H9 (cell line): ENCODE measurements at regions not wholly inside any gene's neighbourhood (a gene's known extent, or its start where the extent isn't known, plus 50 kb on each side); places are given as distances from the start of the nearest gene placed in this dataset.

Experiments
- DNase-seq: peaks from one replicate; pipeline ENCODE4 v3.0.0-alpha.2; 2017
- H2AFZ ChIP-seq: one replicate; pipeline ENCODE4 v1.6.1; 2013; ENCODE audit warnings: mild to moderate bottlenecking, low read length, control low read depth, moderate library complexity
- H2AK5ac ChIP-seq: 2 replicates; pipeline ENCODE4 v1.6.1; 2013; ENCODE audit warnings: low read length, control low read depth, mixed read lengths; ENCODE audit not compliant: insufficient read length
- H2BK120ac ChIP-seq: one replicate; pipeline ENCODE4 v1.6.1; 2013; ENCODE audit warnings: low read depth, mild to moderate bottlenecking, low read length, control low read depth, inconsistent platforms; ENCODE audit not compliant: poor library complexity, severe bottlenecking
- H2BK12ac ChIP-seq: 2 replicates; pipeline ENCODE4 v1.6.1; 2013; ENCODE audit warnings: low read length, control low read depth, mixed read lengths, low read depth; ENCODE audit not compliant: insufficient read length
- H2BK15ac ChIP-seq: 2 replicates; pipeline ENCODE4 v1.6.1; 2013; ENCODE audit warnings: low read depth, low read length, control low read depth
- H2BK20ac ChIP-seq: one replicate; pipeline ENCODE4 v1.6.1; 2013; ENCODE audit warnings: low read depth, mild to moderate bottlenecking, low read length, control low read depth, inconsistent platforms; ENCODE audit not compliant: poor library complexity, severe bottlenecking
- H2BK5ac ChIP-seq: 2 replicates; pipeline ENCODE4 v1.6.1; 2013; ENCODE audit warnings: low read length, control low read depth, mixed read lengths; ENCODE audit not compliant: insufficient read length
- H3K14ac ChIP-seq: 2 replicates; pipeline ENCODE4 v1.6.1; 2013; ENCODE audit warnings: low read length, control low read depth; ENCODE audit not compliant: insufficient read depth
- H3K18ac ChIP-seq: 2 replicates; pipeline ENCODE4 v1.6.1; 2013; ENCODE audit warnings: low read depth, mild to moderate bottlenecking, mixed read lengths, low read length, control low read depth; ENCODE audit not compliant: insufficient read length
- H3K23ac ChIP-seq: 2 replicates; pipeline ENCODE4 v1.6.1; 2013; ENCODE audit warnings: low read length, control low read depth, mixed read lengths, low read depth; ENCODE audit not compliant: insufficient read length
- H3K23me2 ChIP-seq: 2 replicates; pipeline ENCODE4 v1.6.1; 2013; ENCODE audit warnings: low read depth, mild to moderate bottlenecking, mixed read lengths, low read length, control low read depth; ENCODE audit not compliant: insufficient read length, poor library complexity, severe bottlenecking
- H3K27ac ChIP-seq: 2 replicates; pipeline ENCODE4 v1.5.1; 2013; ENCODE audit warnings: low read length, control low read depth, mixed read lengths, low read depth; ENCODE audit not compliant: insufficient read length
- H3K27me3 ChIP-seq: 2 replicates; pipeline ENCODE4 v1.6.1; 2013; ENCODE audit warnings: low read length, control low read depth, inconsistent platforms; ENCODE audit not compliant: insufficient read depth
- H3K4ac ChIP-seq: 2 replicates; pipeline ENCODE4 v1.6.1; 2013; ENCODE audit warnings: low read depth, mild to moderate bottlenecking, control low read depth, inconsistent platforms, low read length, moderate library complexity
- H3K4me1 ChIP-seq: 2 replicates; pipeline ENCODE4 v1.6.1; 2013; ENCODE audit warnings: low read length, control low read depth, inconsistent platforms; ENCODE audit not compliant: insufficient read depth
- H3K4me2 ChIP-seq: 2 replicates; pipeline ENCODE4 v1.6.1; 2013; ENCODE audit warnings: low read length, control low read depth, mixed read lengths; ENCODE audit not compliant: insufficient read length, insufficient read depth
- H3K56ac ChIP-seq: 2 replicates; pipeline ENCODE4 v1.6.1; 2013; ENCODE audit warnings: low read depth, mild to moderate bottlenecking, mixed read lengths, low read length, control low read depth; ENCODE audit not compliant: insufficient read length
- H3K79me1 ChIP-seq: 2 replicates; pipeline ENCODE4 v1.6.1; 2013; ENCODE audit warnings: low read depth, mild to moderate bottlenecking, moderate library complexity, low read length, control low read depth, inconsistent platforms; ENCODE audit not compliant: insufficient read depth, poor library complexity, severe bottlenecking
- H3K79me2 ChIP-seq: 2 replicates; pipeline ENCODE4 v1.6.1; 2013; ENCODE audit warnings: low read length, control low read depth, inconsistent platforms; ENCODE audit not compliant: insufficient read depth
- H3K9ac ChIP-seq: 2 replicates; pipeline ENCODE4 v1.6.1; 2013; ENCODE audit warnings: low read length, control low read depth, mixed read lengths; ENCODE audit not compliant: insufficient read length; ENCODE audit errors: extremely low read depth
- H3K9me3 ChIP-seq: one replicate; pipeline ENCODE4 v1.6.1; 2013; ENCODE audit warnings: low read depth, low read length, inconsistent platforms; ENCODE audit not compliant: control insufficient read depth
- H3T11ph ChIP-seq: one replicate; pipeline ENCODE4 v1.6.1; 2013; ENCODE audit warnings: mild to moderate bottlenecking, low read length, control low read depth, inconsistent platforms
- H4K20me1 ChIP-seq: one replicate; pipeline ENCODE4 v1.6.1; 2013; ENCODE audit not compliant: control insufficient read depth, insufficient read length, insufficient read depth
- H4K5ac ChIP-seq: 2 replicates; pipeline ENCODE4 v1.6.1; 2013; ENCODE audit warnings: low read depth, mild to moderate bottlenecking, mixed read lengths, low read length, control low read depth; ENCODE audit not compliant: insufficient read length
- H4K8ac ChIP-seq: replicated peaks from 2 replicates; pipeline ENCODE4 v1.6.1; 2013; ENCODE audit warnings: low read length, control low read depth, mixed read lengths, low read depth; ENCODE audit not compliant: insufficient read length
- H4K91ac ChIP-seq: 2 replicates; pipeline ENCODE4 v1.6.1; 2013; ENCODE audit warnings: low read depth, mild to moderate bottlenecking, moderate library complexity, mixed read lengths, low read length, control low read depth; ENCODE audit not compliant: insufficient read length
- H3K27ac Mint-ChIP-seq, 3 experiments: 2 replicates in 2 of 3; 3 replicates in 1 of 3; pipeline ENCODE4 v1.8.0; 2020 to 2021; ENCODE audit warnings: mixed read lengths in 3 of 3, mild to moderate bottlenecking in 1 of 3, moderate library complexity in 1 of 3
- H3K27me3 Mint-ChIP-seq: 2 replicates; pipeline ENCODE4 v1.8.0; 2021; ENCODE audit warnings: low read depth, mild to moderate bottlenecking, moderate library complexity, mixed read lengths
- H3K36me3 Mint-ChIP-seq, 3 experiments: 2 replicates in 2 of 3; 3 replicates in 1 of 3; pipeline ENCODE4 v1.8.0; 2020 to 2021; ENCODE audit warnings: low read depth in 3 of 3, mixed read lengths in 3 of 3; ENCODE audit not compliant: insufficient read depth in 1 of 3
- H3K4me1 Mint-ChIP-seq, 2 experiments: 2 replicates each; pipeline ENCODE4 v1.8.0; 2020; ENCODE audit warnings: mixed read lengths in 2 of 2
- H3K4me3 Mint-ChIP-seq, 2 experiments: 2 replicates in 1 of 2; 3 replicates in 1 of 2; pipeline ENCODE4 v1.8.0; 2020 to 2021; ENCODE audit warnings: mild to moderate bottlenecking in 2 of 2, mixed read lengths in 2 of 2, moderate library complexity in 1 of 2
- H3K9me3 Mint-ChIP-seq, 2 experiments: 2 replicates in 1 of 2; 3 replicates in 1 of 2; pipeline ENCODE4 v1.8.0; 2020; ENCODE audit warnings: mild to moderate bottlenecking in 2 of 2, mixed read lengths in 2 of 2, moderate library complexity in 1 of 2
- WGBS: extraction: QIAGEN DNeasy Blood & Tissue Kit; methylation state at CpG from one replicate; pipeline ENCODE4 v1.1.7; 2013; ENCODE audit warnings: missing lambda C conversion rate, low lambda C conversion rate, mixed read lengths; ENCODE audit not compliant: insufficient read length; ENCODE audit errors: extremely low coverage; 5-methylcytosine and 5-hydroxymethylcytosine counted together
- TF ChIP-seq, protein P1 (sequence below): fragments of 200-600 bp; sonication (generic); conservative IDR thresholded peaks from 3 replicates; pipeline ENCODE4 v1.8.0; 2021; ENCODE audit warnings: antibody characterized with exemption, mild to moderate bottlenecking

DNA sequence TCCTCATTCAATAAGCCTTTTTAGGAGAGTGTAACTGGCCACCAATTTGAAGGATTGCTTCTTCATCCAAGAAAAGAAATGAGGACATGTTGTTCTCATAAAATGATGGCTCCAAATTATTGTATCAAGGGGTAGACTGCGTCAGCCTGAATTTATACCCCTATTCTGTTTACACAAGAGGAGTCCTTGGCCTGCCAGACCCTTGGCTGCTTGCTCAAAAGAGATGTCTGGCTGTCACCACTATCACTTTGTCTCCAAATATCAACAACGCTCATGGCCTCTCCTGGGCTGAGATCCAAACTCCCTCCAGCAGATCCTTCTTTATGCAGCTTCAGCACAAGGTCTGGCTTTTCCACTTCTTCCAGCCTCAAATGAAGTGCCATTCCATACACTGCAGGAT lies 127.9 kb downstream of the OR13H1 start:
- Histone ChIP-seq H3K56ac (no peak overlapping the region), H2BK120ac (no peak overlapping the region), H4K20me1 (no peaks in the 10 kb centered on the region), H3K9ac (no peak overlapping the region), H4K91ac (no peak overlapping the region), H3K79me1 (no peaks in the 10 kb centered on the region), H4K8ac (no peak overlapping the region), H3K23ac (no peak overlapping the region), H3K79me2 (no peaks in the 10 kb centered on the region), H3K4ac (no peak overlapping the region), H3K4me2 (no peak overlapping the region), H3K4me1 (no peaks in the 10 kb centered on the region), H3K27ac (no peak overlapping the region), H3K18ac (no peak overlapping the region), H3K27me3 (no peaks in the 10 kb centered on the region), H4K5ac (no peak overlapping the region), H2BK5ac (no peak overlapping the region), H2BK12ac (no peak overlapping the region), H3K23me2 (no peaks in the 10 kb centered on the region), H2BK15ac (no peak overlapping the region), H3T11ph (no peak overlapping the region), H2AFZ (no peak overlapping the region), H3K14ac (no peak overlapping the region), H2BK20ac (no peak overlapping the region), H2AK5ac (no peak overlapping the region), H3K9me3 (no peaks in the 10 kb centered on the region)
- no peak overlapping the region for H3K4me3 Mint-ChIP-seq
- no peaks in the 10 kb centered on the region; a peak in 1 of 7 replicates for H3K36me3 Mint-ChIP-seq
- no peak overlapping the region for H3K27ac Mint-ChIP-seq
- 0 out of 5 replicates have a peak, but pooled peaks cover 0 to under 1% of the 10 kb centered on the region in 2 experiments for H3K9me3 Mint-ChIP-seq
- H3K27me3 Mint-ChIP-seq, result peaks cover 4% of the 10 kb centered on the region; the same call in 1 of the 2 replicates
- H3K4me1 Mint-ChIP-seq, result 0 out of 4 replicates have a peak, but pooled peaks cover 0 to 2% of the 10 kb centered on the region in 2 experiments
- WGBS, result no CpG with 5 or more reads among the region's 2 CpGs
- no peak for DNase-seq
- TF ChIP-seq, protein P1, sequence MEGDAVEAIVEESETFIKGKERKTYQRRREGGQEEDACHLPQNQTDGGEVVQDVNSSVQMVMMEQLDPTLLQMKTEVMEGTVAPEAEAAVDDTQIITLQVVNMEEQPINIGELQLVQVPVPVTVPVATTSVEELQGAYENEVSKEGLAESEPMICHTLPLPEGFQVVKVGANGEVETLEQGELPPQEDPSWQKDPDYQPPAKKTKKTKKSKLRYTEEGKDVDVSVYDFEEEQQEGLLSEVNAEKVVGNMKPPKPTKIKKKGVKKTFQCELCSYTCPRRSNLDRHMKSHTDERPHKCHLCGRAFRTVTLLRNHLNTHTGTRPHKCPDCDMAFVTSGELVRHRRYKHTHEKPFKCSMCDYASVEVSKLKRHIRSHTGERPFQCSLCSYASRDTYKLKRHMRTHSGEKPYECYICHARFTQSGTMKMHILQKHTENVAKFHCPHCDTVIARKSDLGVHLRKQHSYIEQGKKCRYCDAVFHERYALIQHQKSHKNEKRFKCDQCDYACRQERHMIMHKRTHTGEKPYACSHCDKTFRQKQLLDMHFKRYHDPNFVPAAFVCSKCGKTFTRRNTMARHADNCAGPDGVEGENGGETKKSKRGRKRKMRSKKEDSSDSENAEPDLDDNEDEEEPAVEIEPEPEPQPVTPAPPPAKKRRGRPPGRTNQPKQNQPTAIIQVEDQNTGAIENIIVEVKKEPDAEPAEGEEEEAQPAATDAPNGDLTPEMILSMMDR, result no peak
